Astrocyte of the cerebellum (primary cell): ENCODE measurements at regions not wholly inside any gene's neighbourhood (a gene's known extent, or its start where the extent isn't known, plus 50 kb on each side); places are given as distances from the start of the nearest gene placed in this dataset.

Experiments
- DNase-seq: peaks from one replicate; pipeline ENCODE4 v3.0.0-alpha.2; 2011; ENCODE audit warnings: low read depth
- H3K4me3 ChIP-seq: 2 replicates; pipeline ENCODE4 v1.5.1; 2011; ENCODE audit warnings: mild to moderate bottlenecking, low read depth, low read length, moderate library complexity
- CTCF ChIP-seq: IDR thresholded peaks from 2 replicates; pipeline ENCODE4 v1.5.1; 2012; ENCODE audit warnings: low read length, low read depth, moderate library complexity, mild to moderate bottlenecking; ENCODE audit errors: missing control alignments
- in situ Hi-C: cut with HindIII; loops from 2 replicates; pipeline ENCODE4 v1.10.0; 2017; ENCODE audit warnings: low sequenced_read_pairs

GRCh38 chr18:75339936-75340605, 87.4 kb downstream of the SMIM21 start:
- in situ Hi-C loops = no loop called here
- no peak overlapping the region for H3K4me3 ChIP-seq

More at GRCh38 chr18:75339936-75340605, 87.4 kb downstream of the SMIM21 start:
- no peak for DNase-seq
- no peak for TF ChIP-seq CTCF
